ENCODE measurements at regions not wholly inside any gene's neighbourhood (a gene's known extent, or its start where the extent isn't known, plus 50 kb on each side); places are given as distances from the start of the nearest gene placed in this dataset.

GRCh38 chr12:59100585-59100984 lies 180.3 kb upstream of the LRIG3 start:
- no peak for ATAC-seq (ENCODE audit: low read depth)
- Histone ChIP-seq H4K20me1 (ENCODE audit: control insufficient read depth, insufficient read depth, low read length, poor library complexity, severe bottlenecking) (no peaks in the 10 kb centered on the region), H3K4me1 (ENCODE audit: control insufficient read depth in 2 of 2, insufficient read depth in 2 of 2, low read length in 2 of 2) (no peaks in the 10 kb centered on the region), H3K9me3 (ENCODE audit: control extremely low read depth in 1 of 3, control insufficient read depth in 2 of 3, insufficient read depth in 1 of 3, low read length in 2 of 3) (no peaks in the 10 kb centered on the region), H2AFZ (ENCODE audit: insufficient read depth, low read depth, low read length, poor library complexity, severe bottlenecking) (no peak overlapping the region), H3K27ac (ENCODE audit: low read length in 2 of 2) (no peak overlapping the region), H3K4me3 (ENCODE audit: control extremely low read depth in 1 of 5, extremely low read depth in 1 of 5, insufficient read depth in 1 of 5, low read depth in 2 of 5, low read length in 4 of 5) (no peak overlapping the region), H3K36me3 (replicated peaks in 1 of 2; ENCODE audit: control extremely low read depth in 1 of 2, control insufficient read depth in 1 of 2, extremely low read depth in 1 of 2, insufficient read depth in 2 of 2, low read length in 1 of 2) (no peaks in the 10 kb centered on the region), H3K79me2 (ENCODE audit: control insufficient read depth, insufficient read depth, low read length) (no peaks in the 10 kb centered on the region), H3K27me3 (replicated peaks in 1 of 4; ENCODE audit: control extremely low read depth in 1 of 4, control insufficient read depth in 3 of 4, insufficient read depth in 4 of 4, low read length in 3 of 4) (no peaks in the 10 kb centered on the region), H3K9ac (ENCODE audit: low read length) (no peak overlapping the region), H3K4me2 (replicated peaks; ENCODE audit: low read depth, low read length, poor library complexity, severe bottlenecking) (no peak overlapping the region)
- TF ChIP-seq EZH2 (IDR thresholded peaks at IDR 0.05; ENCODE audit: borderline replicate concordance, insufficient read depth, low read depth, low read length, poor library complexity, severe bottlenecking) (no peak), CTCF (IDR thresholded peaks at IDR 0.05) (no peak)
- intact Hi-C loops (cut with micrococcal nuclease), result no loop called here
- no peaks in the 10 kb centered on the region for H3K27me3 Mint-ChIP-seq
- no peaks in the 10 kb centered on the region for H3K4me1 Mint-ChIP-seq
- CTCF ChIA-PET, result interaction anchor here (1.7 kb wide), 1 partner anchor 9 kb away, joined by 4 read pairs; no protein-coding TSS in a partner anchor
- no peak for DNase-seq
- H3K4me3 Mint-ChIP-seq, result no peak overlapping the region
- H3K27ac Mint-ChIP-seq, result no peak overlapping the region
- 100% methylated on average over 3 of the region's 4 CpGs for WGBS (ENCODE audit: insufficient coverage)
- POLR2A ChIA-PET, result no interaction called here
- H3K9me3 Mint-ChIP-seq (ENCODE audit: insufficient read depth), result no peaks in the 10 kb centered on the region

GRCh38 chr12:59097876-59098275 lies 177.6 kb upstream of the LRIG3 start:
- Histone ChIP-seq H3K9me3 (ENCODE audit: control extremely low read depth in 1 of 3, control insufficient read depth in 2 of 3, insufficient read depth in 1 of 3, low read length in 2 of 3) (no peaks in the 10 kb centered on the region), H3K9ac (ENCODE audit: low read length) (no peak overlapping the region), H3K4me2 (replicated peaks; ENCODE audit: low read depth, low read length, poor library complexity, severe bottlenecking) (no peak overlapping the region), H3K27ac (ENCODE audit: low read length in 2 of 2) (no peak overlapping the region), H2AFZ (ENCODE audit: insufficient read depth, low read depth, low read length, poor library complexity, severe bottlenecking) (no peak overlapping the region), H3K79me2 (ENCODE audit: control insufficient read depth, insufficient read depth, low read length) (no peaks in the 10 kb centered on the region), H3K4me3 (ENCODE audit: control extremely low read depth in 1 of 5, extremely low read depth in 1 of 5, insufficient read depth in 1 of 5, low read depth in 2 of 5, low read length in 4 of 5) (no peak overlapping the region), H3K4me1 (ENCODE audit: control insufficient read depth in 2 of 2, insufficient read depth in 2 of 2, low read length in 2 of 2) (no peaks in the 10 kb centered on the region), H4K20me1 (ENCODE audit: control insufficient read depth, insufficient read depth, low read length, poor library complexity, severe bottlenecking) (no peaks in the 10 kb centered on the region), H3K27me3 (replicated peaks in 1 of 4; ENCODE audit: control extremely low read depth in 1 of 4, control insufficient read depth in 3 of 4, insufficient read depth in 4 of 4, low read length in 3 of 4) (no peaks in the 10 kb centered on the region), H3K36me3 (replicated peaks in 1 of 2; ENCODE audit: control extremely low read depth in 1 of 2, control insufficient read depth in 1 of 2, extremely low read depth in 1 of 2, insufficient read depth in 2 of 2, low read length in 1 of 2) (no peaks in the 10 kb centered on the region)
- no CpG with 5 or more reads among the region's 1 CpG for WGBS (ENCODE audit: insufficient coverage)
- POLR2A ChIA-PET, result no interaction called here
- TF ChIP-seq EZH2 (IDR thresholded peaks at IDR 0.05; ENCODE audit: borderline replicate concordance, insufficient read depth, low read depth, low read length, poor library complexity, severe bottlenecking) (no peak), CTCF (IDR thresholded peaks at IDR 0.05) (no peak)
- Mint-ChIP-seq H3K27ac (no peak overlapping the region), H3K9me3 (ENCODE audit: insufficient read depth) (no peaks in the 10 kb centered on the region), H3K27me3 (no peaks in the 10 kb centered on the region), H3K4me3 (no peak overlapping the region), H3K4me1 (no peaks in the 10 kb centered on the region)
- CTCF ChIA-PET, result no interaction called here
- intact Hi-C loops (cut with micrococcal nuclease), result no loop called here
- ATAC-seq (ENCODE audit: low read depth), result no peak
- DNase-seq, result no peak

All from B cell (primary cell).